ENCODE measurements at regions not wholly inside any gene's neighbourhood (a gene's known extent, or its start where the extent isn't known, plus 50 kb on each side); places are given as distances from the start of the nearest gene placed in this dataset.

- TF ChIP-seq, protein P1, sequence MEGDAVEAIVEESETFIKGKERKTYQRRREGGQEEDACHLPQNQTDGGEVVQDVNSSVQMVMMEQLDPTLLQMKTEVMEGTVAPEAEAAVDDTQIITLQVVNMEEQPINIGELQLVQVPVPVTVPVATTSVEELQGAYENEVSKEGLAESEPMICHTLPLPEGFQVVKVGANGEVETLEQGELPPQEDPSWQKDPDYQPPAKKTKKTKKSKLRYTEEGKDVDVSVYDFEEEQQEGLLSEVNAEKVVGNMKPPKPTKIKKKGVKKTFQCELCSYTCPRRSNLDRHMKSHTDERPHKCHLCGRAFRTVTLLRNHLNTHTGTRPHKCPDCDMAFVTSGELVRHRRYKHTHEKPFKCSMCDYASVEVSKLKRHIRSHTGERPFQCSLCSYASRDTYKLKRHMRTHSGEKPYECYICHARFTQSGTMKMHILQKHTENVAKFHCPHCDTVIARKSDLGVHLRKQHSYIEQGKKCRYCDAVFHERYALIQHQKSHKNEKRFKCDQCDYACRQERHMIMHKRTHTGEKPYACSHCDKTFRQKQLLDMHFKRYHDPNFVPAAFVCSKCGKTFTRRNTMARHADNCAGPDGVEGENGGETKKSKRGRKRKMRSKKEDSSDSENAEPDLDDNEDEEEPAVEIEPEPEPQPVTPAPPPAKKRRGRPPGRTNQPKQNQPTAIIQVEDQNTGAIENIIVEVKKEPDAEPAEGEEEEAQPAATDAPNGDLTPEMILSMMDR (IDR thresholded peaks at IDR 0.05) = no peak
These were observed 1168.2 kb upstream of the C9orf72 start for GRCh38 chr9:28741459-28741858.

- TF ChIP-seq, protein P1 (IDR thresholded peaks at IDR 0.05) = no peak
These were observed 1174.2 kb upstream of the C9orf72 start for GRCh38 chr9:28747351-28747985.

DNA sequence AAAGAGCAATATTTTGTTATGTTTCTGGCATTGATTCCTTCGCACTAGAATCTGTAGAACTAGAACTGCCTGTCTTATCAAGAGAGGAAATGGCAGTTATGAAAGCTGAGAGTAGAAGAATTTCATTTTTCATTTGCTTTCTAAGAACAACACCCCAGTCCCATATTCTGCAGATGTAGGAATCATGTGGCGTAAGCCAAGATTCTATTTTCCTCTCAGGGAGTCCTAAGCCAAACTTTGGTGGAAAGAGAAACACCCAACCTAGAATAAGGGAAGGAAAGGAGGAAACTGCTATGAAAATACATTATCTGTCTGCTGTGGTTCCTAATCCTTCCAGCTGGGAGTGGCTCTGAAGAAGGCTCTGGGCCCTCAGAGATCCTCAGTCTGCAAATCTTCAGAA is 1176.9 kb upstream of the C9orf72 start:
- TF ChIP-seq, protein P1 (IDR thresholded peaks at IDR 0.05) = no peak

DNA sequence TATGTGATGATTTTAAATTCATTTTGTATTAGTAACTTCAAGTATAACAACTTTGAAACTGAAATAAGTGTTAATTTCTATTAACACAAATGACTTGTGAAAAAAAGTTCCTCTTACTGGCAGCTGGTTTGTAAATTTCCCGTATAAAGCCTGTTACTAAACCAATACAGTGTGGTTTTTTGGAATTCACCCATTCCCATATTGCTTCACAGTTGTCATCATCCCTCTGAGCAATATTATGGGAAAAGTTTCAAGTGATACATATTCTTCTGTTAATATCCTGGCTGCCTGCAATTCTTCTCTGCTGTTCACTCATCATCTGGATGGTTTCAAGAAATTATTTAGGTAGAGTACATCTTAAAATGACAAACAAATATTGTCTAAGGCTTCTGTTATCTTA is 1185.1 kb upstream of the C9orf72 start:
- TF ChIP-seq, protein P1 (IDR thresholded peaks at IDR 0.05) = no peak

DNA sequence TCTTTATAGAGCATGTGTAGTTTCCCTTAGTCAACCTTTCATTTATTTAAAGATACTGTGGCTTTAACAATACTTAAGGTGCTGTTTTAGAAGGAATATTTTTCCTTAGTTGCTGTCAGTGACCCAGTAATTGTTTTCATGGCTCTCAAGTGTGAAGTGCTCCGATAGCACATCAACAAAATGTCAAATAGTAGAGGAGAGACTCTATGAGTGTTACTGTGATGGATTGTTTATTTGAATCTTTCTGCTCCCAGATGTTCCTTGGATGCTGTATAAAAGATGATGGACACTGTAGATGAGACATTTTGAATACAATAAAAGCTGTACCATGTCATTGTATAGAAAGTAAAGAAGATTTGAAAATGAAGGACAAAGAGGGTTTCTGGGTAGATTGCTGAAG is 1185.7 kb upstream of the C9orf72 start:
- TF ChIP-seq, protein P1 (IDR thresholded peaks at IDR 0.05) = no peak

GRCh38 chr9:28762167-28762566 is 1188.9 kb upstream of the C9orf72 start:
- TF ChIP-seq, protein P1 (IDR thresholded peaks at IDR 0.05) = no peak

DNA sequence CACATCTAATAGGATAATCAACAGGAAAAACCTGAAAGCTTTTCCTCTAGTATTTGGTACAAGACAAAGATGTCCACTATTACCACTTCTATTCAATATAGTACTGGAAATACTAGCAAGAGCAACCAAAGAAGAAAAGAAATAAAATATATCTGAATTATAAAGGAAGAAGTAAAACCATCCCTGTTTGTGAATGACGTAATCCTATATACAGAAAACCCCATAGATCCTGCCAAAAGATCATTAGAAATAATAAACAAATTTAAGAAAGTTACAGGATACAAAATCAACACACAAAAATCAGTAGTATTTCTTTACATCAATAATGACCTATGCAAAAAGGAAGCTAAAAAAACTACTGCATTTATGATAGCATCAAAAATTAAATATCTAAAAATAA is 1191.3 kb upstream of the C9orf72 start:
- TF ChIP-seq, protein P1 (IDR thresholded peaks at IDR 0.05) = no peak

GRCh38 chr9:28770226-28770625 is 1196.9 kb upstream of the C9orf72 start:
- TF ChIP-seq, protein P1 (IDR thresholded peaks at IDR 0.05) = no peak
